ENCODE measurements at regions not wholly inside any gene's neighbourhood (a gene's known extent, or its start where the extent isn't known, plus 50 kb on each side); places are given as distances from the start of the nearest gene placed in this dataset.

- no peaks in the 10 kb centered on the region for H3K4me1 ChIP-seq (ENCODE audit: control insufficient read depth in 4 of 4, insufficient read depth in 4 of 4, low read length in 3 of 4)
- no peak overlapping the region for H3K9ac ChIP-seq (ENCODE audit: low read depth in 1 of 2, low read length in 2 of 2)
- H3K27ac ChIP-seq (ENCODE audit: low read depth in 1 of 2, low read length in 2 of 2) = no peak overlapping the region
- no peak for DNase-seq (ENCODE audit: low spot score)
- H3K36me3 ChIP-seq (ENCODE audit: control insufficient read depth in 4 of 4, insufficient read depth in 3 of 4, low read depth in 1 of 4, low read length in 3 of 4) = no peaks in the 10 kb centered on the region
- no peaks in the 10 kb centered on the region for H3K9me3 ChIP-seq (ENCODE audit: control insufficient read depth in 4 of 4, low read length in 3 of 4)
- H3K27me3 ChIP-seq (ENCODE audit: control insufficient read depth in 4 of 4, insufficient read depth in 4 of 4, low read length in 3 of 4) = peaks cover 0 to 21% (median 2%) of the 10 kb centered on the region in 4 donors
- WGBS = 14% methylated on average over 1 of the region's 1 CpG
- no peak for TF ChIP-seq NR2F2 (IDR thresholded peaks at IDR 0.05)
- no peak for TF ChIP-seq FOXA2 (IDR thresholded peaks at IDR 0.05)
- TF ChIP-seq, protein P1, sequence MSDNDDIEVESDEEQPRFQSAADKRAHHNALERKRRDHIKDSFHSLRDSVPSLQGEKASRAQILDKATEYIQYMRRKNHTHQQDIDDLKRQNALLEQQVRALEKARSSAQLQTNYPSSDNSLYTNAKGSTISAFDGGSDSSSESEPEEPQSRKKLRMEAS (IDR thresholded peaks at IDR 0.05) = no peak
- TF ChIP-seq HNF4G (IDR thresholded peaks at IDR 0.05) = no peak
- no peak for TF ChIP-seq RXRA (IDR thresholded peaks at IDR 0.05)
- no peak for TF ChIP-seq ZBTB33 (IDR thresholded peaks at IDR 0.05)
- TF ChIP-seq ATF3 (IDR thresholded peaks at IDR 0.05) = no peak
- no peak for TF ChIP-seq REST (IDR thresholded peaks at IDR 0.05)
- TF ChIP-seq HNF4A (conservative IDR thresholded peaks at IDR 0.05) = no peak
- H3K4me3 ChIP-seq (ENCODE audit: low read depth in 1 of 3, low read length in 3 of 3) = no peak overlapping the region
Measured at GRCh38 chr10:118470470-118470869, 125.0 kb downstream of the PRLHR start.

GRCh38 chr10:118467200-118467599 is 125.1 kb upstream of the FAM204A start:
- Histone ChIP-seq H3K4me1 (ENCODE audit: control insufficient read depth in 4 of 4, insufficient read depth in 4 of 4, low read length in 3 of 4) (no peaks in the 10 kb centered on the region), H3K9me3 (ENCODE audit: control insufficient read depth in 4 of 4, low read length in 3 of 4) (no peaks in the 10 kb centered on the region), H3K4me3 (ENCODE audit: low read depth in 1 of 3, low read length in 3 of 3) (no peak overlapping the region), H3K27ac (ENCODE audit: low read depth in 1 of 2, low read length in 2 of 2) (no peak overlapping the region), H3K9ac (ENCODE audit: low read depth in 1 of 2, low read length in 2 of 2) (no peak overlapping the region), H3K36me3 (ENCODE audit: control insufficient read depth in 4 of 4, insufficient read depth in 3 of 4, low read depth in 1 of 4, low read length in 3 of 4) (no peaks in the 10 kb centered on the region), H3K27me3 (ENCODE audit: control insufficient read depth in 4 of 4, insufficient read depth in 4 of 4, low read length in 3 of 4) (peaks cover 0 to 16% (median 2%) of the 10 kb centered on the region in 4 donors)
- DNase-seq (ENCODE audit: low spot score) = no peak
- 52% methylated on average over 6 of the region's 6 CpGs for WGBS
- no peak for TF ChIP-seq HNF4A (conservative IDR thresholded peaks at IDR 0.05)
- TF ChIP-seq HNF4G (IDR thresholded peaks at IDR 0.05) = no peak
- no peak for TF ChIP-seq JUND (IDR thresholded peaks at IDR 0.05)
- no peak for TF ChIP-seq ATF3 (IDR thresholded peaks at IDR 0.05)
- no peak for TF ChIP-seq GABPA (IDR thresholded peaks at IDR 0.05 in 1 of 2, conservative IDR thresholded peaks at IDR 0.05 in 1 of 2)
- no peak for TF ChIP-seq ZBTB33 (IDR thresholded peaks at IDR 0.05)
- TF ChIP-seq, protein P1 (IDR thresholded peaks at IDR 0.05) = no peak
- no peak for TF ChIP-seq TAF1 (conservative IDR thresholded peaks at IDR 0.05)
- TF ChIP-seq REST (IDR thresholded peaks at IDR 0.05) = no peak
- no peak for TF ChIP-seq NR2F2 (IDR thresholded peaks at IDR 0.05)
- TF ChIP-seq FOXA1 (IDR thresholded peaks at IDR 0.05) = no peak
- TF ChIP-seq FOXA2 (IDR thresholded peaks at IDR 0.05) = no peak
- TF ChIP-seq RXRA (IDR thresholded peaks at IDR 0.05) = no peak
- no peak for TF ChIP-seq EGR1 (IDR thresholded peaks at IDR 0.05; ENCODE audit: low read depth in 2 of 2)
- TF ChIP-seq YY1 (IDR thresholded peaks at IDR 0.05) = no peak
- TF ChIP-seq, protein P2, sequence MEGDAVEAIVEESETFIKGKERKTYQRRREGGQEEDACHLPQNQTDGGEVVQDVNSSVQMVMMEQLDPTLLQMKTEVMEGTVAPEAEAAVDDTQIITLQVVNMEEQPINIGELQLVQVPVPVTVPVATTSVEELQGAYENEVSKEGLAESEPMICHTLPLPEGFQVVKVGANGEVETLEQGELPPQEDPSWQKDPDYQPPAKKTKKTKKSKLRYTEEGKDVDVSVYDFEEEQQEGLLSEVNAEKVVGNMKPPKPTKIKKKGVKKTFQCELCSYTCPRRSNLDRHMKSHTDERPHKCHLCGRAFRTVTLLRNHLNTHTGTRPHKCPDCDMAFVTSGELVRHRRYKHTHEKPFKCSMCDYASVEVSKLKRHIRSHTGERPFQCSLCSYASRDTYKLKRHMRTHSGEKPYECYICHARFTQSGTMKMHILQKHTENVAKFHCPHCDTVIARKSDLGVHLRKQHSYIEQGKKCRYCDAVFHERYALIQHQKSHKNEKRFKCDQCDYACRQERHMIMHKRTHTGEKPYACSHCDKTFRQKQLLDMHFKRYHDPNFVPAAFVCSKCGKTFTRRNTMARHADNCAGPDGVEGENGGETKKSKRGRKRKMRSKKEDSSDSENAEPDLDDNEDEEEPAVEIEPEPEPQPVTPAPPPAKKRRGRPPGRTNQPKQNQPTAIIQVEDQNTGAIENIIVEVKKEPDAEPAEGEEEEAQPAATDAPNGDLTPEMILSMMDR (IDR thresholded peaks at IDR 0.05; ENCODE audit: low read depth, low read length, missing input control) = no peak
- TF ChIP-seq RAD21 (IDR thresholded peaks at IDR 0.05) = no peak
